KG1 (cell line): ENCODE measurements at regions not wholly inside any gene's neighbourhood (a gene's known extent, or its start where the extent isn't known, plus 50 kb on each side); places are given as distances from the start of the nearest gene placed in this dataset.
"Not testable (repeated sequence)": the region's sequence is repeated elsewhere in the genome, so short reads cannot be mapped to it uniquely, and the experiment has no call there.

Experiments
- DNase-seq: peaks from one replicate; lab custom pipeline; 2025; lab: John Stamatoyannopoulos, UW

DNA sequence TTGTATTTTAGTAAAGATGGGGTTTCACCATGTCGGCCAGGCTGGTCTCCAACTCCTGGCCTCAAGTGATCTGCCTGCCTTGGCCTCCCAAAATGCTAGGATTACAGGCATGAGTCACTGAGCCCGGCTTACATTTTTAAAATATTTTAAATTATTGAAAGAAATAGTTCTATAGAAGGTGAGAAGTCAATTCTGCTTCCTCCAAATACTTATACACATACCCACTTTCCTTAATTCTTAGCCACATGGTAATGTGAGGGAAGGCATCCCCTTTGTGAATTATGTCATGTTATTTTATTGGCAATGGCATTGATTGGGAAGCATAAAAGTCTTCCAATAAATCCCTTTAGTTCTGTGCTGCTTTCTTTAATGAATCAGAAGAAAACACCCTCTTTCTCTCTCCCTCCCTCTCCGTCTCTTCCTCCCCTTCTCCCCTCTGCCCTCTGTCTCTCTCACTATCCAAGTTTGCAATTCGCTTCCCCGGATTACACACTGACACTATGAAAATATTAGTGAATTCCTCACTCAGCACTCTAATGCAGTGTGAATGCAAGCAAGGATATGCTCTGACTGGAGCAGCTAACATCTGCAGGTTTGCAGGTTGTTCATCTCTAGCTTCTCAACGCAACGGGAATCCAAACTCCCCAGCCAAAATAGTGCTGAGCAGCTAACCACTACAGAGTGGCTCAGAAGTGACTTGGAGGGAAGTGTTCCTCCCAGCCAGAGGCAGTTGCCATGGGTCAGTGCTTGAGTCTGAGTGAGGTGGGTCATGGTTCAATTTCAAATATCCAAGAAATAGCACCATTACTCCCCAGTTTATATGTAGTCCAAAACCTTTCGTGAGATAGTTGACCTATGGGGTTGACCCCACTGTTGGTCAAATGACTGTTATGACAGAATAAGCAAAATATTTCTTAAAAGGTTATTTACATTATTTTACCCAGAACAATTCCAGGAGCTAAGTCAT is 77.8 kb upstream of the CD55 start:
- DNase-seq, result no peak

DNA sequence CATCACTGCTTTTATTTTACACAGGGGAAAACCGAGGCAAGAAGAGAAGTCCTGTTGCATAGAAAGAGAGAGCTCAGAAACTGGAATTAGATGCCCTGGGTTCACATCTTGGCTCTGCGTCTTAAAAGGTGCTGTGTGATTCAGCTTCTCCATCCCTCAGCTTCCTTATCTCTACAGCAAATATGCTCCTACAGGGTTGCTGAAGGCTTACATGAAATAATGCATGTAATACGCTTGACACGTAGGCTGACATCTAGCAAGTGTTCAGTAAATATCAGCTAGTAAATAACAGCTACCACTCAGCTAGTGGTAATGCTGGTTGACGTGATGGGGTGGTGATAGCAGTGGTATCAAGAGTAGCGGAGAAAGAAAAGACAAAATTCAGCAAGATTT is 77.1 kb upstream of the CD55 start:
- no peak for DNase-seq

DNA sequence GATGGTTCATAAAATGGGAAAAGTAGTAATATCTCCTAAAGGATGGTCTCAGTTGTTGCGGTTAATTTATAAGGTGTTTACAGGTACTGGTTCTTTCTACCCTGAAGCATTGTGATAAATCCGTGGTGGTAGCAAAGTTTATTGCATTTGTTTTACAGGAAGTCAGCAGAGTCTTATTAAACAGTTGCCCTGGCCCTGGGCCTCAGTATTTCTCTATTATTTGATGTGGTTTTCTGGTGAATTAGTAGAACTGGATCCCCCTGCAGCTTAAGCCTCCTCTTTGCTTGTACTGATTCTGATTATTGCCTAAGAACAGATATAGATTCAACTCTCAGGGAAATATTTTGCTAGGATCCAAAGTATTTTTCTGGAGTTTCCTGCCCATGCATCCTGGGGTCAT is 76.4 kb upstream of the CD55 start:
- no peak for DNase-seq

DNA sequence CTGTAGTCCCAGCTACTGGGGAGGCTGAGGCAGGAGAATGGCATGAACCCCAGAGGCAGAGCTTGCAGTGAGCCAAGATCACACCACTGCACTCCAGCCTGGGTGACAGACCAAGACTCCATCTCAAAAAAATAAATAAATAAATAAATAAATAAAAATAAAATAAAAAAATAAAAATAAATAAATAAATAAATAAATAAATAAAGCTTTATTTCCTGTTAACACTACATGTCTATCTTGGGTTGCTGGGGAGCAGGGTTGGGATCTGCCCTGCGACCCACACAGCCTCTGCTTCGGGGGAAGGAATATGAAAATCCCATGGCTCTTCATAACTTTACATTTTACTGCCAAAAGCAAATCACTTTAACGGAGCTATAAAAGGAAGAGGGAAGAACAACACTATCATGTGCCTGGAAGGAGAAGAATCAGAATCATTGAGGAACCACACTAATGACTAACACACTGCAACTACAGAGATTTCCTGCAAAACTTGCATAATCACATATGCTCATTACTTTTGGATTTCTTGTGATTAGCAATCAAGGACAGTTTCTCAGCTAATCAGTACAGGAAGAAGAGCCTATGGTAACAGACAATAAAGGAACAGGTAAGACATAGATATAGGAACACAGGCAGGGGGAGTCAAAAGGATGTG is 72.8 kb upstream of the CD55 start:
- DNase-seq, result no peak

DNA sequence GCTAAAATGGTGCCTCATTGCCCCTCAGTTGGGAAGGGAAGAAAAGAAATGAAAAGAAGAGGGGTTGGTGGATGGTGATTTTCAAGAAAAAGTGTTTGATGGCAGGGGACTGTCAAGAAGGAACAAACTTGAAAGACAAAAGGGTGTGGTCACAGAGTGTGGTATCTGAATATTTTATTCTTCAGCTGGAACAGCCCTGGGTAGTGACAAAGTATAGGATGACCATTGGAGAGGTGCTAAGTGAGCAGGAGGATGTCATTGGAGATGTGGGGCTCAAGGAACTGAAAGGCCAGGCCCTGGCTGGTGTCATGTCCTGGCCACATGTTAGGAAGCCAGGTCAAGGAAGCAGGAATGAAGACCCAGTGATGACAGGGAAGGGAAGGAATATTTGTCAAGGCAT is 71.0 kb upstream of the CD55 start:
- DNase-seq, result no peak

DNA sequence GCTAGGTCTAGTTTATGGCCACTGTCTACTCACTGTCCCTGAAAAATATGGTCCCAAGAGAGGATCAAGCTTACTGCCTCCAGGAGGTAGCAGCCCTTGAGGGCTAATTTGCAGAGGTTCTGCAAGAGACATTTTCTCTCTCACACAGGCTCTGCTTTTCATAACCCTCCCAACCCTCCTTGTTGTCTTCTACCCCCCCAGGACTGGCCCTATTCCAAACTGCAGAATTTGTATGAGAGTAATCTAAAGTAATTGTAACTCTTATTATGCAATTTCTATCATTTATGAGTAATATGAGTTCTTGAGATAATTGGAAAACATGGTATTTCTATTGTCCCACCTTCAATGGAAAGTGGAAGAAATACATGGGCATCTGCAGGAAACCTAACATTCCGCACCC is 70.4 kb upstream of the CD55 start:
- DNase-seq, result no peak

DNA sequence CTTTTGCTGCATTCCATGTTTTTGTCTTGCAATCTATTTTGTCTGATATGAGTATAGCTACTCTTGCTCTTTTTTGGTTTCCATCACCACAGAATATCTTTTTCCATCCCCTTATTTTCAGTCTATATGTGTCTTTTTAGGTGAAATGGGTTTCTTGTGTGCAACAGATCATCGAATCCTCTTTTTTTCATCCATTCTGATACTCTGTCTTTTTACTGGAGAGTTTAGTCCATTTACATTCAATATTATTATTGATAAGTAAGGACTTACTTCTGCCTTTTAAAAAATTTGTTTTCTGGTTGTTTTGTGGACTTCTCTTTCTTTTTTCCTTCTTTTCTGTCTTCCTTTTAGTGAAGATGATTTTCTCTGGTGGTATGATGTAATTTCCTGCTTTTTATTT is 64.6 kb upstream of the CD55 start:
- no peak for DNase-seq

DNA sequence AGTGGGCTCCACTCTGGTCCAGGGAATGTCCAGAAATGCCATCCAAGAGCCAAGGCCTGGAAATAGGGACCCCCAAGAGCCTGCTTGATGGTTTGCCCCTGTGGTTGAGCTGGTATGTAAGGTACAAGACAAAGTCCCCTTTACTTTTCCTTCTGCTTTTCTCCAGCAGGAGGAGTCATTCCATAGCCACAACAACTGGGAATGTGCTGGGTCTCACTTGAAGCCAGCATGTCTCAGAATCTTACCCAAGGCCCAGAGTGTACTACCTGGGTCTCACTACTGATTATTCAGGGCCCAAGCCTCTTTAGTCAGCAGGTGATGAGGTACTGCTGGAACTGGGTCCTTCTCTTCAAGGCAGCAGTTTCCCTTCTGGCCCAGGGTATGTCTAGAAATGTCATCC is 62.1 kb upstream of the CD55 start:
- DNase-seq, result no peak

DNA sequence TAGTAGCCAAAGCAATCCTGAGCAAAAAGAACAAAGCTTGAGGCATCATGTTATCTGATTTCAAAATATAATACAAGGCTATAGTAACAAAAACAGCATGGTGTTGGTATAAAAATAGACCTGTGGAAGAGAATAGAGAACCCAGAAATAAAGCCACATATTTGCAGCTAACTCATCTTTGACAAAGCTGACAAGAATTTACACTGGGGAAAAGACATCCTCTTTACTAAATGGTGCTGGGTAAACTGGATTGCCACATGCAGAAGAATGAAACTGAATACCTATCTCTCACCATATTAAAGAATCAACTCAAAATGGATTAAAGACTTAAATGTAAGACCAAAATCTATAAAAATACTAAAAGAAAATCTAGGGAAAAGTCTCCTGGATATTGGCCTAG is 59.5 kb upstream of the CD55 start:
- DNase-seq, result no peak

DNA sequence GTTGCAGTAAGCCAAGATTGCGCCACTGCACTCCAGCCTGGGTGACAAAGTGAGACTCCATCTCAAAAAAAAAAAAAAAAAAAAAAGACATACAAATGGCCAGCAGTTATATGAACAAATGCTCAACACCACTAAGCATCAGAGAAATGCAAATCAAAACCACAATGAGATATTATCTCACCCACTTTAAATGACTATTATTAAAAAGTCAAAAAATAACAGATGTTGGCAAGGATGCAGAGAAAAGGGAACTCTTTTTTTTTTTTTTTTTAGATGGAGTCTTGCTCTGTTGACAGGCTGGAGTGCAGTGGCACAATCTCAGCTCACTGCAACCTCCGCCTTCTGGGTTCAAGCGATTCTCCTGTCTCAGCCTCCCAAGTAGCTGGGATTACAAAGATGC is 58.6 kb upstream of the CD55 start:
- DNase-seq, result not testable (repeated sequence)

DNA sequence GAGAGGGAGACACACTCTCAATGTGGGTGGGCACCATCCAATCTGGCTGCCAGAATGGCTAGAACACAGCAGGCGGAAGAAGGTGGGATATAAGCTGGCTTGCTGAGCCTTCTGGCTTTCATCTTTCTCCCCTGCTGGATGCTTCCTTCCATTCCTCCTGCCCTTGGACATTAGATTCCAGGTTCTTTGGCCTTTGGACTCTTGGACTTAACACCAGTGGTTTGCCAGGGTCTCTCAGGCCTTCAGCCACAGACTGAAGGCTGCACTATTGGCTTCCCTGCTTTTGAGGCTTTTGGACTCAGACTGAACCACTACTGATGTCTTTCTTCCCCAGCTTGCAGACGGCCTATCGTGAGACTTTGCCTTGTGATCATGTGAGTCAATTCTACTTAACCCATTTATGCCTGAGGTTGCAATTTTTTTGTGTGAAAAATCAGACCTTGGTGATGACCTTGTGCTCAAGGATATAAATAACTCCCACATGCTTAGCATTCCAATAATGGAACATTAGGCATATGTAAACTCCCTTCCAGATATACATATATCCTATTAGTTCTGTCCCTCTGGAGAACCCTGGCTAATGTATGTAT is 56.7 kb upstream of the CD55 start:
- DNase-seq, result no peak

DNA sequence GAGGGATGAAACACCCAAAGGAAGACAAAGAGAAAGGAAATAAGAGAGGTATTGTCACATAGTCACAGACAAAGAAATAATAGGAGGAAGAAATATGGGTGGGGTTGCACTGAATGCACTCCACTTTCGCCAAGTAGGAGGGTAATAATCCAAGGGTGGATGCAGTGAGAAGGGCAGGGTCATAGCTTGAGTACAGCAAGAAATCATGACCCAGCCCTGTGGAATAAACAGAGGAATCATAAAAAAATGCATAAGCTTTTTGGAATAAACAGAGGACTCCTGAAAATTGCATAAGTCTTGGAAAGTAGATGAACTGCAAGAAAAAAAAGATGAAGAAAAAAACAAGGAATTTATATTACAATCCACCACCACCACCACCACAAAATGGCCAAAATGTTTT is 53.1 kb upstream of the CD55 start:
- DNase-seq, result no peak

DNA sequence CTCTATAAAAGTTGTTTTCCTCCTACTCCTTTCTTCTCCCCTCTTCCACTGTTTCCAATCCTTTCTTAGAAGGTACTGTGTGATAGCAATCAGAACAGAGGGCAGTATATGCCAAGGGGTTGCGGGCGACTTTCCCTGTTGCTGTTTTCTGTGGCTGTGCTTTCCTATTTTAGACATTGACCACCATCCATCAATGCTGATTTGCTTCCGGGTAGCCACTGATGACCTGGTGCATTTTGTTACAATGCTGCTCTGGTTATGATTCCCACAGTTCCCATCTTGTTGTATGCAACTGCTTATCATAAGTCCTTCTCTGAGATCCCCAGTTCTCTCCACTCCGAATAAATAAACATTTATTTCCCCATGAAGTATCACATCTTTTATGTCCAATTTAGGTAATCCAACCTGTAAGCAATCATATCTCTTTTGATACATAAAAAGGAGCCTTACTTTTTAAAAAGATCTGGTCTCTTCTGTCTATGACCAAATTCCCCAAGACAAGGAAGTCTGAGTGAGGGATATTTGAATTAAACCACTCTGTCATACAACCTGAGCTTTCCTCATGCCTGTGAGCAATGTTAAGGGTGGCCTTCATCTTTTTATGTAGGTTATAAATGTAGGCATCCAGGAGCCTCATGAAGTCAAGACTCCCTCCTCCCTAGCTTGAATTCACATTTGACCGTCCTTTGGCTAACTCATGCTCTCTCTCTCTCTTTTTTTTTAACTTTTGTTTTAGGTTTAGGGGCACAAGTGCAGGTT is 52.5 kb upstream of the CD55 start:
- no peak for DNase-seq
